HL-60 (cell line): ENCODE measurements at regions not wholly inside any gene's neighbourhood (a gene's known extent, or its start where the extent isn't known, plus 50 kb on each side); places are given as distances from the start of the nearest gene placed in this dataset.

ENCODE experiments used
- CTCF ChIP-seq: IDR thresholded peaks from one replicate; pipeline ENCODE4 v1.5.1; 2011; ENCODE audit warnings: low read length, control low read depth, inconsistent platforms; ENCODE audit not compliant: insufficient read depth
- POLR2AphosphoS5 ChIP-seq: IDR thresholded peaks from 2 replicates; pipeline ENCODE4 v1.6.1; 2012; ENCODE audit warnings: low read depth
- REST ChIP-seq: IDR thresholded peaks from 2 replicates; pipeline ENCODE4 v1.6.1; 2012; ENCODE audit warnings: low read depth; ENCODE audit not compliant: insufficient replicate concordance

GRCh38 chr14:34258318-34258717 lies 203.7 kb downstream of the SPTSSA start:
- TF ChIP-seq CTCF, result no peak
- TF ChIP-seq POLR2AphosphoS5, result no peak
- TF ChIP-seq REST, result no peak
